D721Med (cell line): ENCODE measurements at regions not wholly inside any gene's neighbourhood (a gene's known extent, or its start where the extent isn't known, plus 50 kb on each side); places are given as distances from the start of the nearest gene placed in this dataset.
"Not testable (repeated sequence)": the region's sequence is repeated elsewhere in the genome, so short reads cannot be mapped to it uniquely, and the experiment has no call there.

Experiments used
- DNase-seq: peaks from one replicate; pipeline ENCODE4 v3.0.0; 2011; ENCODE audit warnings: low spot score; ENCODE audit not compliant: insufficient read length
- FAIRE-seq: peaks from 2 replicates; lab custom pipeline; 2011; peaks lifted over from hg19 to GRCh38; lab: Jason Lieb, UNC
- CTCF ChIP-seq: IDR thresholded peaks from 2 replicates; pipeline ENCODE4 v1.5.1; 2012; ENCODE audit warnings: mild to moderate bottlenecking, control low read depth; ENCODE audit not compliant: insufficient read depth; ENCODE audit errors: missing control alignments

- TF ChIP-seq CTCF, result no peak
- FAIRE-seq (no peak), DNase-seq (no peak)
These were observed 229.2 kb upstream of the MME start for GRCh38 chr3:154850921-154851320.

- DNase-seq (no peak), FAIRE-seq (no peak)
- TF ChIP-seq CTCF, result no peak
These were observed 230.7 kb upstream of the MME start for GRCh38 chr3:154849408-154849807.

- no peak for FAIRE-seq
- DNase-seq, result no peak
- no peak for TF ChIP-seq CTCF
These were observed 235.3 kb upstream of the MME start for GRCh38 chr3:154844863-154845262.

- DNase-seq, result no peak
- no peak for TF ChIP-seq CTCF
- FAIRE-seq, result no peak
These were observed 236.5 kb upstream of the MME start for GRCh38 chr3:154843647-154844046.

GRCh38 chr3:154842536-154842935 lies 237.6 kb upstream of the MME start:
- DNase-seq, result no peak
- TF ChIP-seq CTCF, result no peak
- FAIRE-seq, result no peak

GRCh38 chr3:154835639-154836038 lies 244.5 kb upstream of the MME start:
- DNase-seq (no peak), FAIRE-seq (no peak)
- no peak for TF ChIP-seq CTCF

GRCh38 chr3:154834831-154835230 lies 245.3 kb upstream of the MME start:
- not testable (repeated sequence) for FAIRE-seq, DNase-seq

GRCh38 chr3:154829929-154830328 lies 250.2 kb upstream of the MME start:
- no peak for DNase-seq
- FAIRE-seq, result no peak
- no peak for TF ChIP-seq CTCF
